Stimulated activated CD4-positive, alpha-beta T cell treated with anti-CD3 and anti-CD28 coated beads, Interleukin-4, amount 100 ng/mL, for 1 hour (primary cell): ENCODE measurements at regions not wholly inside any gene's neighbourhood (a gene's known extent, or its start where the extent isn't known, plus 50 kb on each side); places are given as distances from the start of the nearest gene placed in this dataset.
"Not testable (repeated sequence)": the region's sequence is repeated elsewhere in the genome, so short reads cannot be mapped to it uniquely, and the experiment has no call there.

Experiments used
- DNase-seq: peaks from one replicate; pipeline ENCODE4 v3.0.0-alpha.2; 2020

GRCh38 chr14:106027759-106028158 lies 501.4 kb downstream of the TMEM121 start:
- DNase-seq: not testable (repeated sequence)

- DNase-seq: no peak
These were observed 503.6 kb downstream of the TMEM121 start for GRCh38 chr14:106029959-106030358.

GRCh38 chr14:106037380-106037779 lies 511.0 kb downstream of the TMEM121 start:
- no peak for DNase-seq

- DNase-seq: no peak
These were observed 511.9 kb downstream of the TMEM121 start for GRCh38 chr14:106038263-106038662.

- peak; percentile 70 for DNase-seq
These were observed 513.0 kb downstream of the TMEM121 start for GRCh38 chr14:106039400-106039799.

- DNase-seq: no peak
These were observed 518.1 kb downstream of the TMEM121 start for GRCh38 chr14:106044515-106044914.

- DNase-seq: peak; percentile 88
These were observed 518.7 kb downstream of the TMEM121 start for GRCh38 chr14:106044949-106045596.

- DNase-seq: no peak
These were observed 525.4 kb downstream of the TMEM121 start for GRCh38 chr14:106051796-106052195.

- DNase-seq: no peak
These were observed 528.9 kb downstream of the TMEM121 start for GRCh38 chr14:106055289-106055688.

- DNase-seq: no peak
These were observed 532.0 kb downstream of the TMEM121 start for GRCh38 chr14:106058342-106058741.

GRCh38 chr14:106060276-106060975 lies 534.0 kb downstream of the TMEM121 start:
- DNase-seq: no peak

- peak; percentile 81 for DNase-seq
These were observed 535.6 kb downstream of the TMEM121 start for GRCh38 chr14:106061877-106062500.

GRCh38 chr14:106062502-106063272 lies 536.3 kb downstream of the TMEM121 start:
- DNase-seq: no peak

- DNase-seq: no peak
These were observed 541.6 kb downstream of the TMEM121 start for GRCh38 chr14:106067935-106068334.

- DNase-seq: no peak
These were observed 543.6 kb downstream of the TMEM121 start for GRCh38 chr14:106069804-106070625.

- no peak for DNase-seq
These were observed 554.5 kb downstream of the TMEM121 start for GRCh38 chr14:106080922-106081321.

- not testable (repeated sequence) for DNase-seq
These were observed 555.3 kb downstream of the TMEM121 start for GRCh38 chr14:106081721-106082120.

GRCh38 chr14:106083082-106083481 lies 556.7 kb downstream of the TMEM121 start:
- DNase-seq: no peak

- DNase-seq: no peak
These were observed 561.5 kb downstream of the TMEM121 start for GRCh38 chr14:106087837-106088236.

GRCh38 chr14:106088860-106089259 lies 562.5 kb downstream of the TMEM121 start:
- not testable (repeated sequence) for DNase-seq

- peak; percentile 66 for DNase-seq
These were observed 568.3 kb downstream of the TMEM121 start for GRCh38 chr14:106094654-106095189.

- no peak for DNase-seq
These were observed 581.3 kb downstream of the TMEM121 start for GRCh38 chr14:106107703-106108102.
